ENCODE measurements at regions not wholly inside any gene's neighbourhood (a gene's known extent, or its start where the extent isn't known, plus 50 kb on each side); places are given as distances from the start of the nearest gene placed in this dataset.

DNA sequence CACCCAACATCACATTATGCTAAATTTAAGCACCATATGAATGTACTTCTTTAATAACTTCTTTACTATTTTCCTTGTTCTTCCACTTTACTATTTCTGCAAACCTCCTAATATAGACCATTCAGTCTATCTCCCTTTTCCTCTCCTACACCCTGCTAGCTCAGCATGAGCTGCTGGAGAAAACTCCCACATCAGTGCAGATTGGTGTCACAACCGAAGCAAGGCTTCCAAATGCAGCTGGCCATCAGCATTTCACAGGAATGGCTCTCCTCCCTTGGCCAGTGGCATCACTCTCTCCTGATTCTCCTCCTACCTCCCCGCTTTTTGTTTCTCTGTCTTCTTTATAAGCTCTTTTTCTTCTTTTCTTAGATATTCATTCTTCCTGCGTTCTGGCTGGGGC lies 118.7 kb upstream of the ZC3H12C start:
- TF ChIP-seq, protein P1, sequence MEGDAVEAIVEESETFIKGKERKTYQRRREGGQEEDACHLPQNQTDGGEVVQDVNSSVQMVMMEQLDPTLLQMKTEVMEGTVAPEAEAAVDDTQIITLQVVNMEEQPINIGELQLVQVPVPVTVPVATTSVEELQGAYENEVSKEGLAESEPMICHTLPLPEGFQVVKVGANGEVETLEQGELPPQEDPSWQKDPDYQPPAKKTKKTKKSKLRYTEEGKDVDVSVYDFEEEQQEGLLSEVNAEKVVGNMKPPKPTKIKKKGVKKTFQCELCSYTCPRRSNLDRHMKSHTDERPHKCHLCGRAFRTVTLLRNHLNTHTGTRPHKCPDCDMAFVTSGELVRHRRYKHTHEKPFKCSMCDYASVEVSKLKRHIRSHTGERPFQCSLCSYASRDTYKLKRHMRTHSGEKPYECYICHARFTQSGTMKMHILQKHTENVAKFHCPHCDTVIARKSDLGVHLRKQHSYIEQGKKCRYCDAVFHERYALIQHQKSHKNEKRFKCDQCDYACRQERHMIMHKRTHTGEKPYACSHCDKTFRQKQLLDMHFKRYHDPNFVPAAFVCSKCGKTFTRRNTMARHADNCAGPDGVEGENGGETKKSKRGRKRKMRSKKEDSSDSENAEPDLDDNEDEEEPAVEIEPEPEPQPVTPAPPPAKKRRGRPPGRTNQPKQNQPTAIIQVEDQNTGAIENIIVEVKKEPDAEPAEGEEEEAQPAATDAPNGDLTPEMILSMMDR (IDR thresholded peaks at IDR 0.05; ENCODE audit: insufficient read depth, low read depth, low read length) = no peak
- H3K4me3 ChIP-seq (ENCODE audit: low read depth, low read length) = no peak overlapping the region
- no peak for DNase-seq (ENCODE audit: low read depth)

DNA sequence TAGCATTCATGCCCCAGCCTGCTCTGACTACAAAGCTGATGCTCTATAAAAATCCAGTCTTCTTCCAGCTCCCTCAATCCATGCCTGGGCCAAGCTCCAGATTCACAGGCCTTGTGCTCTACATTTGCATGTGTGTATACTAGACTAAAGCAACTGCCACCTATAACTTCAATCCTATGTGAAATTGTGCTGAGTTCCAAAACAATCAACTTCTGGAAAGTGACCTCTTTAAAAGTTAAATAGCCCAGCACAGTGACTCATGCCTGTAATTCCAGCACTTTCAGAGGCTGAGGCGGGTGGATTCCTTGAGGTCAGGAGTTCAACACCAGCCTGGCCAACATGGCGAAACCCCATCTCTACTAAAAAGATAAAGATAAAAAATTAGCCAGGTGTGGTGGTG lies 114.3 kb upstream of the ZC3H12C start:
- H3K4me3 ChIP-seq (ENCODE audit: low read depth, low read length) = no peak overlapping the region
- DNase-seq (ENCODE audit: low read depth) = peak; percentile 44
- TF ChIP-seq, protein P1 (IDR thresholded peaks at IDR 0.05; ENCODE audit: insufficient read depth, low read depth, low read length) = no peak

DNA sequence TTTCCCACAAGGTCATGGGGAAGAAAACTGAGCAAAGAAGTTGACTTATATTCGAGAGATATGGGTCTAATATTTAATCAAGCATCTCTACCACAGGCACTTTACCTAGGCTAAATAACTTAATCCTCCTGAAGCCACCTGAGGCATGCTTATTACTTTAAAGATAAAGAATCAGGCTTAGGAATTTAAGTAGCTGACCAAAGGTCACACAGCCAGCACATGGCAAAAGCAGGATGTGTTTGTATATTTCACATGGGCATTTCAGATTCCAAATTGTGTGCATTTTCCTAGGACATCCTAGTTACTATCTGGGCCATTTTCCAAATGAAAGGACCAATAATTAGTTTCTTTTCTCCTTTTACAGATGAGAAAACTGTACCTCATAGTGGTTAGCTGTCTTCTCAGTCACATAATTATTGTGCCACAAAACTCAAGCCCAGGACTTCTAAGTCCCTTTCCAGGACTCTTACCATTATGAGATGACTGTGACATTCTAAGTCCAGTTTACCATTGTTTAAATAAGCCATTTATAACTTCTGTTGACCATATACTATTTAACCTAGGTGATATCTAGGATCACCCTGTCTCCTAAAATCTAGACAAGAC lies 112.1 kb upstream of the ZC3H12C start:
- no peak for DNase-seq (ENCODE audit: low read depth)
- H3K4me3 ChIP-seq (ENCODE audit: low read depth, low read length) = no peak overlapping the region
- TF ChIP-seq, protein P1 (IDR thresholded peaks at IDR 0.05; ENCODE audit: insufficient read depth, low read depth, low read length) = no peak

DNA sequence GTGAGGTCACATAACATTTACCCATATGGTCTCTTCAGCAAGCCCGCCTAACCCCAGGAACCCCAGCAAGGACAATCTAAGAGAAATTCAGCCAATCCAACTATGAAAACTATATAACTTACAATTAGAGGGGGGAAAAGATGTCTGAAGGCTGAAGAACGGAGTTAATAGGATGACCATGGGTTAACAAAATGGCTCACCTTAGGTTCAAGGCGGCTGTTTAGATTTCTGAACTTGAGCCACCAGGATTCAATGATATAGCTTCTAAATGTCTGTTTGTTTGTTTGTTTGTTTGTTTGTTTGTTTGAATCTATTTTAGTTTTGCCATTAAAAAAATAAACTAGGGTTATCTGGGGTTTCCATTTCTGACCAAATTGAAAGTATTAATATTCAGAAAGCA lies 109.8 kb upstream of the ZC3H12C start:
- DNase-seq (ENCODE audit: low read depth) = no peak
- TF ChIP-seq, protein P1 (IDR thresholded peaks at IDR 0.05; ENCODE audit: insufficient read depth, low read depth, low read length) = no peak
- no peak overlapping the region for H3K4me3 ChIP-seq (ENCODE audit: low read depth, low read length)

DNA sequence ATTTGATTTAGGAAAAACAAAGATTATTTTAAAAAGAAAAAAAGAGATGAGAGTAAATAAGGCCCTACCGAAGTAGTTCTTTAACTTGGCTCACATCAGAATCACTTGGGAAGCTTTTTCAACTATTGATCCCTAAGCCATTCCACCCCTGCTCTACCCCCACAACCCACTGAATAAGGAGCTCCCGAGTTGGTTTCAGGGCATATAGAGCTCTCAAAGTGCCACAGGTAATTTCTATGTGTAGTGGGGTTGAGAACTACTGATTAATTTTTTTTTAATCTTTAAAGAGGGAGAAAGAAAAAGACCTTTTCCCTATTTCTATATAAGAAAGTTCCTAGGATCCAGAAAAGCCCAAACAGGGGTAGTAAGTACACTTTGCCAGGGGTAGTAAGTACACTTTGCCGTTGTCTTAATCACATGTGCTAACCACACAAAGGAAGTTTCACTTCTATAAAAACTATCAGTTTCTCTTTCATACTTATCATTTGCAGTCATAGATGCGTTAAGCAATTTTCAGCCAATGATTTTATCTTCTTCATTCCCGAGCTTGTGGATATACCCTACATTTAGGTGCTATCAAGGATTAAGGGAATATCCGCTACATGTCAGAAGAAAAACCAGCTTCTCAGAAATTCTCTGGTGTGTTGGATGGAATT lies 108.4 kb upstream of the ZC3H12C start:
- no peak overlapping the region for H3K4me3 ChIP-seq (ENCODE audit: low read depth, low read length)
- TF ChIP-seq, protein P1 (IDR thresholded peaks at IDR 0.05; ENCODE audit: insufficient read depth, low read depth, low read length) = no peak
- DNase-seq (ENCODE audit: low read depth) = peak; percentile 9

DNA sequence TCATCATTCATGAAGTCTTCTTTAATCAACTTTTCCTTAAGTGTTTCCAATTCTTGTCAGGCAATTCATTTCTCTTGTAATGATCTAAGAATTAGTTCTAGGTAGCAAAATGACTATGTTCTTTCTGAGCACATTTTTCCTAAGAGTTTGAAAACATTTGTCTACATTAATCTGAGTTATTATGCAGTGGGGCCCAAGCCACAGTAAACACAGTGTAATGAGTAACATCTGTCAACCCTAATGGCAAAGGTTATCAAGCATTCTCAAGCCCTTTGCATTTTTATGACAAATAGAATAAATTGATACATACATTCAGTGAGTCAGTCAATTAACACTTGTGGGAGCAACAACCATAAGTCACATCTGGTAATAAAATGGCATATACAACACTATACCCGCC lies 106.7 kb upstream of the ZC3H12C start:
- no peak for DNase-seq (ENCODE audit: low read depth)
- TF ChIP-seq, protein P1 (IDR thresholded peaks at IDR 0.05; ENCODE audit: insufficient read depth, low read depth, low read length) = no peak

DNA sequence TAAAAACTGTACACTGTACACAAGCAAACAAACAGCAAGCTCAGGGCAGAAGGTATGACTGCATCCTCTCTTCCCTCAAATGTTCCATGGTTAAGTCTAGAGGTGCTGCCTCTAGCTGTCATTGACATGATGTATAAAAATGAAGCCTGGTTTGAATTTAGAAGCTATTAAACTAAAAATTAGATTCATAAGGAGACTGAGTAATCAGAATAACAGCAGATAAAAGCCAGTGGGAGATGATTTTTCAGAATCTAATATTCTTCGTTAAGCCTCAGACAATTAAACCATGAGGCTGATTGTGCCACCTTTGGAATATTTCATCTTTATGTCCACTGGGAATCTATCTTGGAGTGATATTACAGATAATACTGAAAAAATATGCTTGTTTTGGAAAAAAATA lies 101.4 kb upstream of the ZC3H12C start:
- DNase-seq (ENCODE audit: low read depth) = no peak
- no peak overlapping the region for H3K4me3 ChIP-seq (ENCODE audit: low read depth, low read length)
- TF ChIP-seq, protein P1 (IDR thresholded peaks at IDR 0.05; ENCODE audit: insufficient read depth, low read depth, low read length) = no peak

More for the DNA sequence above, 106.7 kb upstream of the ZC3H12C start:
- no peak overlapping the region for H3K4me3 ChIP-seq (ENCODE audit: low read depth, low read length)

Data from fibroblast of villous mesenchyme (primary cell).